ENCODE measurements at regions not wholly inside any gene's neighbourhood (a gene's known extent, or its start where the extent isn't known, plus 50 kb on each side); places are given as distances from the start of the nearest gene placed in this dataset.

GRCh38 chr4:151553874-151554273, 144.9 kb downstream of the FHIP1A start:
- TF ChIP-seq CTCF (IDR thresholded peaks at IDR 0.05), result no peak
- TF ChIP-seq EP300 (IDR thresholded peaks at IDR 0.05), result no peak
